Esophagus muscularis mucosa (tissue), 4 donors: ENCODE measurements at regions not wholly inside any gene's neighbourhood (a gene's known extent, or its start where the extent isn't known, plus 50 kb on each side); places are given as distances from the start of the nearest gene placed in this dataset.

Experiments
- DNase-seq: peaks from one replicate; pipeline ENCODE4 v3.0.0-alpha.2; 2017; ENCODE audit errors: extremely low spot score
- H3K27ac ChIP-seq, 4 donors: fragments of 200-600 bp; sonication (generic); replicated peaks in 1 of 4; 1 replicate in 3 of 4; 2 replicates in 1 of 4; pipeline ENCODE4 v1.5.1; 2016 to 2019; ENCODE audit warnings: mild to moderate bottlenecking in 1 of 4
- H3K27me3 ChIP-seq, 4 donors: fragments of 200-600 bp; sonication (generic); one replicate each; pipeline versions ENCODE4 v1.5.1 to v1.6.0; 2016 to 2019
- H3K36me3 ChIP-seq, 4 donors: fragments of 200-600 bp; sonication (generic); one replicate each; pipeline ENCODE4 v1.5.1; 2016 to 2019
- H3K4me1 ChIP-seq, 4 donors: fragments of 200-600 bp; sonication (generic); one replicate each; pipeline ENCODE4 v1.5.1; 2016 to 2019
- H3K4me3 ChIP-seq, 4 donors: fragments of 200-600 bp; sonication (generic); 1 replicate in 2 of 4; 2 replicates in 2 of 4; pipeline ENCODE4 v1.5.1; 2016 to 2019; ENCODE audit warnings: mild to moderate bottlenecking in 4 of 4, moderate library complexity in 1 of 4
- H3K9me3 ChIP-seq, 4 donors: fragments of 200-600 bp; sonication (generic); 1 replicate in 3 of 4; 2 replicates in 1 of 4; pipeline ENCODE4 v1.5.1; 2016 to 2019
- CTCF ChIP-seq, 3 experiments: fragments of 200-600 bp in 2 of 3; fragments of 450-650 bp in 1 of 3; sonication (generic) in 2 of 3; IDR thresholded peaks; one replicate each; pipeline ENCODE4 v1.5.1; 2017 to 2019; ENCODE audit warnings: antibody characterized with exemption in 3 of 3, mild to moderate bottlenecking in 2 of 3, moderate library complexity in 1 of 3
- EP300 ChIP-seq: sonication (generic); formaldehyde crosslinking; IDR thresholded peaks from one replicate; pipeline ENCODE4 v1.6.1; 2017; ENCODE audit warnings: antibody characterized with exemption
- POLR2A ChIP-seq: fragments of 450-650 bp; IDR thresholded peaks from one replicate; pipeline ENCODE4 v1.6.1; 2017; ENCODE audit warnings: antibody characterized with exemption, moderate library complexity, mild to moderate bottlenecking, low read depth
- POLR2AphosphoS5 ChIP-seq, 2 donors: sonication (generic); formaldehyde crosslinking; IDR thresholded peaks; one replicate each; pipeline ENCODE4 v1.6.1; 2017; ENCODE audit warnings: antibody characterized with exemption in 2 of 2
- WGBS: methylation state at CpG from one replicate; pipeline ENCODE4 v1.1.5; 2018; 5-methylcytosine and 5-hydroxymethylcytosine counted together
- intact Hi-C: fragments of 100-400 bp; cut with DNase I; formaldehyde crosslinking; loops from one replicate; pipeline ENCODE4 v1.15.1; 2023

- Histone ChIP-seq H3K36me3 (no peaks in the 10 kb centered on the region), H3K27me3 (peaks cover 0 to 47% (median 0%) of the 10 kb centered on the region in 4 donors), H3K27ac (no peak overlapping the region), H3K4me1 (peaks cover 0 to 3% (median 0%) of the 10 kb centered on the region in 4 donors), H3K9me3 (no peaks in the 10 kb centered on the region), H3K4me3 (no peak overlapping the region)
- TF ChIP-seq CTCF (IDR thresholded peaks at IDR 0.05) (no peak), POLR2AphosphoS5 (IDR thresholded peaks at IDR 0.05) (no peak), EP300 (no peak), POLR2A (no peak)
- intact Hi-C loops: no loop called here
- DNase-seq: no peak
- WGBS: 77% methylated on average over 5 of the region's 5 CpGs
These were observed 95.3 kb upstream of the ATP2B2 start for GRCh38 chr3:10600726-10601125.

GRCh38 chr3:10601151-10601856, 95.9 kb upstream of the ATP2B2 start:
- 54% methylated on average over 6 of the region's 6 CpGs for WGBS
- no peak for DNase-seq
- Histone ChIP-seq H3K36me3 (no peaks in the 10 kb centered on the region), H3K27me3 (peaks cover 0 to 48% (median 0%) of the 10 kb centered on the region in 4 donors), H3K27ac (no peak overlapping the region), H3K9me3 (no peaks in the 10 kb centered on the region), H3K4me3 (no peak overlapping the region), H3K4me1 (peaks cover 0 to 3% (median 0%) of the 10 kb centered on the region in 4 donors)
- intact Hi-C loops: no loop called here
- TF ChIP-seq CTCF (IDR thresholded peaks at IDR 0.05) (no peak), POLR2AphosphoS5 (IDR thresholded peaks at IDR 0.05) (no peak), POLR2A (no peak), EP300 (no peak)

- Histone ChIP-seq H3K9me3 (no peaks in the 10 kb centered on the region), H3K27ac (no peak overlapping the region), H3K4me3 (no peak overlapping the region), H3K4me1 (peaks cover 0 to 3% (median 0%) of the 10 kb centered on the region in 4 donors), H3K36me3 (no peaks in the 10 kb centered on the region), H3K27me3 (peaks cover 0 to 48% (median 0%) of the 10 kb centered on the region in 4 donors)
- no peak for DNase-seq
- WGBS: 63% methylated on average over 4 of the region's 5 CpGs
- TF ChIP-seq EP300 (no peak), CTCF (IDR thresholded peaks at IDR 0.05) (no peak), POLR2AphosphoS5 (IDR thresholded peaks at IDR 0.05) (no peak), POLR2A (no peak)
- intact Hi-C loops: no loop called here
These were observed 96.5 kb upstream of the ATP2B2 start for GRCh38 chr3:10601857-10602230.

GRCh38 chr3:10602271-10602670, 96.9 kb upstream of the ATP2B2 start:
- H3K27me3 ChIP-seq: peaks cover 0 to 43% (median 0%) of the 10 kb centered on the region in 4 donors
- peaks cover 0 to 3% (median 0%) of the 10 kb centered on the region in 4 donors for H3K4me1 ChIP-seq
- no peak for TF ChIP-seq POLR2A
- no peak for TF ChIP-seq CTCF (IDR thresholded peaks at IDR 0.05)
- TF ChIP-seq EP300: no peak
- no peaks in the 10 kb centered on the region for H3K36me3 ChIP-seq
- H3K4me3 ChIP-seq: no peak overlapping the region
- no peak for DNase-seq
- intact Hi-C loops: no loop called here
- no peaks in the 10 kb centered on the region for H3K9me3 ChIP-seq
- no peak overlapping the region for H3K27ac ChIP-seq
- WGBS: 69% methylated on average over 7 of the region's 7 CpGs
